HCT116 (cell line): ENCODE measurements at regions not wholly inside any gene's neighbourhood (a gene's known extent, or its start where the extent isn't known, plus 50 kb on each side); places are given as distances from the start of the nearest gene placed in this dataset.

Experiments
- ATAC-seq: fragments of 200-7000 bp; cut with Tn5 transposase; 2 replicates; pipeline ENCODE4 v1.9.1; 2020; ENCODE audit warnings: mild to moderate bottlenecking, moderate library complexity
- BruUV-seq: library from RNA; stranded (reverse); fragments of 400-500 nt; replicated peaks from 2 replicates; lab custom pipeline; 2021; lab: Mats Ljungman, UMichigan
- CTCF ChIA-PET: fragments of 300-600 bp; sonication (Branson Sonifier 250); formaldehyde crosslinking; loops from one replicate; lab custom pipeline; 2021; ENCODE audit warnings: antibody characterized with exemption; lab: Charles Lee
- POLR2A ChIA-PET: fragments of 300-600, 350-600 bp; sonication (Branson Sonifier 250); formaldehyde crosslinking; loops from one replicate; lab custom pipeline; 2021; ENCODE audit warnings: antibody characterized with exemption; lab: Charles Lee
- RAD21 ChIA-PET, 2 experiments: fragments of 300-600 bp; sonication (Branson Sonifier 250); formaldehyde crosslinking; loops; one replicate each; lab custom pipeline; 2023; ENCODE audit warnings: low total read pairs in 2 of 2; ENCODE audit not compliant: uncharacterized antibody in 2 of 2, unreplicated experiment in 2 of 2, low non-redundant PET in 1 of 2; lab: Charles Lee
- DNase-seq: peaks from one replicate; pipeline ENCODE4 v3.0.0-alpha.2; 2010; ENCODE audit warnings: low read depth, low spot score
- H2AFZ ChIP-seq: fragments of 200-600 bp; shearing (Covaris generic), sonication (generic); 2 replicates; pipeline ENCODE4 v1.6.1; 2017; ENCODE audit warnings: low read depth, mixed run types, mixed read lengths, antibody characterized with exemption, low read length; ENCODE audit not compliant: poor library complexity, severe bottlenecking
- H3K27ac ChIP-seq: 2 replicates; pipeline ENCODE4 v1.5.1; 2012; ENCODE audit warnings: low read depth, low read length
- H3K27me3 ChIP-seq: fragments of 200-600 bp; sonication (generic); 2 replicates; pipeline ENCODE4 v1.6.1; 2016; ENCODE audit warnings: mixed run types, low read length, mixed read lengths; ENCODE audit not compliant: insufficient read depth
- H3K36me3 ChIP-seq, 2 experiments: fragments of 200-500 bp in 1 of 2; fragments of 200-600 bp in 1 of 2; sonication (Bioruptor generic) in 1 of 2; sonication (generic) in 1 of 2; 2 replicates each; pipeline versions ENCODE4 v1.5.1 to v1.6.1; 2014 to 2016; ENCODE audit warnings: low read length in 2 of 2, inconsistent platforms in 1 of 2, mixed read lengths in 1 of 2, mixed run types in 1 of 2; ENCODE audit not compliant: insufficient read depth in 2 of 2, control insufficient read depth in 1 of 2
- H3K4me1 ChIP-seq, 2 experiments: fragments of 200-600 bp in 1 of 2; sonication (generic) in 1 of 2; 2 replicates each; pipeline versions ENCODE4 v1.5.1 to v1.6.1; 2012 to 2017; ENCODE audit warnings: low read length in 2 of 2, inconsistent platforms in 1 of 2, mild to moderate bottlenecking in 1 of 2, mixed read lengths in 1 of 2, mixed run types in 1 of 2, moderate library complexity in 1 of 2; ENCODE audit not compliant: insufficient read depth in 2 of 2, control insufficient read depth in 1 of 2
- H3K4me2 ChIP-seq: fragments of 200-600 bp; sonication (generic); 2 replicates; pipeline ENCODE4 v1.6.1; 2017; ENCODE audit warnings: mixed run types, low read length, mixed read lengths
- H3K4me3 ChIP-seq, 2 experiments: fragments of 200-600 bp in 1 of 2; sonication (generic) in 1 of 2; replicated peaks in 1 of 2; 2 replicates each; pipeline ENCODE4 v1.5.1; 2011 to 2016; ENCODE audit warnings: low read length in 2 of 2, control low read depth in 1 of 2, low read depth in 1 of 2, mild to moderate bottlenecking in 1 of 2, mixed read lengths in 1 of 2, mixed run types in 1 of 2
- H3K79me2 ChIP-seq: fragments of 200-600 bp; sonication (generic); 2 replicates; pipeline ENCODE4 v1.6.1; 2017; ENCODE audit warnings: mild to moderate bottlenecking, mixed run types, low read length, moderate library complexity, mixed read lengths; ENCODE audit not compliant: insufficient read depth
- H3K9ac ChIP-seq: fragments of 200-600 bp; sonication (generic); 2 replicates; pipeline ENCODE4 v1.6.1; 2016; ENCODE audit warnings: low read length, mixed read lengths
- H3K9me2 ChIP-seq: fragments of 200-600 bp; sonication (generic), shearing (Covaris generic); 2 replicates; pipeline ENCODE4 v1.6.1; 2017; ENCODE audit warnings: mixed run types, mild to moderate bottlenecking, moderate library complexity; ENCODE audit not compliant: insufficient read depth
- H3K9me3 ChIP-seq, 2 experiments: fragments of 200-500 bp in 1 of 2; fragments of 200-600 bp in 1 of 2; sonication (Bioruptor generic) in 1 of 2; sonication (generic) in 1 of 2; 2 replicates each; pipeline ENCODE4 v1.6.1; 2014 to 2017; ENCODE audit warnings: low read length in 2 of 2, mixed read lengths in 2 of 2, inconsistent platforms in 1 of 2, low read depth in 1 of 2, mild to moderate bottlenecking in 1 of 2, mixed run types in 1 of 2, moderate library complexity in 1 of 2; ENCODE audit not compliant: control insufficient read depth in 1 of 2, insufficient read depth in 1 of 2
- H4K20me1 ChIP-seq: fragments of 200-600 bp; sonication (generic), shearing (Covaris generic); 2 replicates; pipeline ENCODE4 v1.6.1; 2017; ENCODE audit warnings: mixed run types, mild to moderate bottlenecking, moderate library complexity; ENCODE audit not compliant: insufficient read depth
- ATF3 ChIP-seq: IDR thresholded peaks from 2 replicates; pipeline ENCODE4 v1.6.1; 2012
- CBX3 ChIP-seq: IDR thresholded peaks from 2 replicates; pipeline ENCODE4 v1.6.1; 2012; ENCODE audit warnings: low read depth
- ELF1 ChIP-seq: IDR thresholded peaks from 2 replicates; pipeline ENCODE4 v1.6.1; 2012; ENCODE audit warnings: low read depth, borderline replicate concordance
- EZH2phosphoT487 ChIP-seq: fragments of 200-600 bp; IDR thresholded peaks from 2 replicates; pipeline ENCODE4 v1.6.1; 2018; ENCODE audit warnings: antibody characterized with exemption, borderline replicate concordance
- JUND ChIP-seq: IDR thresholded peaks from 2 replicates; pipeline ENCODE4 v1.6.1; 2012
- MAX ChIP-seq: IDR thresholded peaks from 2 replicates; pipeline ENCODE4 v1.6.1; 2012
- SRF ChIP-seq: IDR thresholded peaks from 2 replicates; pipeline ENCODE4 v1.6.1; 2012; ENCODE audit warnings: low read depth
- TCF7L2 ChIP-seq: IDR thresholded peaks from 2 replicates; pipeline ENCODE4 v1.7.0; 2011; ENCODE audit warnings: borderline replicate concordance, inconsistent platforms; ENCODE audit not compliant: insufficient read depth, insufficient read length; ENCODE audit errors: extremely low read depth
- ZBTB33 ChIP-seq: IDR thresholded peaks from 2 replicates; pipeline ENCODE4 v1.6.1; 2011; ENCODE audit warnings: mild to moderate bottlenecking, low read length, moderate library complexity; ENCODE audit not compliant: insufficient replicate concordance; ENCODE audit errors: extremely low read depth
- ZFX ChIP-seq: fragments of 450-650 bp; IDR thresholded peaks from 2 replicates; pipeline ENCODE4 v1.6.1; 2017
- intact Hi-C: fragments of 100-400 bp; cut with micrococcal nuclease; formaldehyde crosslinking; loops from 2 replicates; pipeline ENCODE4 v1.10.0; 2022

GRCh38 chr17:65446043-65446442 lies 115.4 kb downstream of the AXIN2 start (continued):
- TF ChIP-seq TCF7L2 (no peak), ZFX (no peak)

GRCh38 chr17:65444049-65444448 lies 117.4 kb downstream of the AXIN2 start:
- BruUV-seq: no TSS peak
- intact Hi-C loops: no loop called here
- no peak overlapping the region for H3K4me2 ChIP-seq
- no peak overlapping the region for H3K4me3 ChIP-seq
- CTCF ChIA-PET: no interaction called here
- DNase-seq: no peak
- no peaks in the 10 kb centered on the region for H3K9me3 ChIP-seq
- no peaks in the 10 kb centered on the region for H3K36me3 ChIP-seq
- TF ChIP-seq TCF7L2: no peak
- TF ChIP-seq ELF1: no peak
- TF ChIP-seq EZH2phosphoT487: no peak
- no peak for TF ChIP-seq JUND
- no peak for TF ChIP-seq ZFX
- TF ChIP-seq CBX3: no peak
- TF ChIP-seq ATF3: no peak
- no peak for TF ChIP-seq MAX
- TF ChIP-seq, all 23 proteins: peak for 0
- H3K9ac ChIP-seq: no peak overlapping the region
- no peak for ATAC-seq
- no peak overlapping the region for H2AFZ ChIP-seq
- H3K4me1 ChIP-seq: peaks cover 1 to 2% of the 10 kb centered on the region in 2 experiments; a peak in 1 of 4 replicates
- ChIA-PET POLR2A (no interaction called here), RAD21 (no interaction called here)
- H3K9me2 ChIP-seq: no peaks in the 10 kb centered on the region
- peaks cover 4% of the 10 kb centered on the region; the same call in 1 of the 2 replicates for H3K27me3 ChIP-seq
- H3K27ac ChIP-seq: no peak overlapping the region
- H4K20me1 ChIP-seq: no peaks in the 10 kb centered on the region
- H3K79me2 ChIP-seq: no peaks in the 10 kb centered on the region

- H3K4me1 ChIP-seq: peaks cover 5 to 9% of the 10 kb centered on the region in 2 experiments; a peak in 2 of 4 replicates
- no peak overlapping the region for H3K27ac ChIP-seq
- BruUV-seq: no TSS peak
- POLR2A ChIA-PET: no interaction called here
- no peaks in the 10 kb centered on the region for H4K20me1 ChIP-seq
- H3K4me3 ChIP-seq: no peak overlapping the region
- no peaks in the 10 kb centered on the region for H3K9me3 ChIP-seq
- no peaks in the 10 kb centered on the region for H3K9me2 ChIP-seq
- intact Hi-C loops: no loop called here
- ATAC-seq: no peak
- no peaks in the 10 kb centered on the region for H3K79me2 ChIP-seq
- TF ChIP-seq ZBTB33 (no peak), SRF (no peak), MAX (no peak)
- TF ChIP-seq, all 23 proteins: peak for 0
- ChIA-PET CTCF (no interaction called here), RAD21 (no interaction called here)
- Histone ChIP-seq H3K4me2 (no peak overlapping the region), H3K36me3 (no peaks in the 10 kb centered on the region), H2AFZ (no peak overlapping the region), H3K9ac (no peak overlapping the region), H3K27me3 (peaks cover 4% of the 10 kb centered on the region; the same call in 1 of the 2 replicates)
- DNase-seq: no peak
Observed at GRCh38 chr17:65442691-65443090, 118.8 kb downstream of the AXIN2 start.
